ENCODE measurements at regions not wholly inside any gene's neighbourhood (a gene's known extent, or its start where the extent isn't known, plus 50 kb on each side); places are given as distances from the start of the nearest gene placed in this dataset.

DNA sequence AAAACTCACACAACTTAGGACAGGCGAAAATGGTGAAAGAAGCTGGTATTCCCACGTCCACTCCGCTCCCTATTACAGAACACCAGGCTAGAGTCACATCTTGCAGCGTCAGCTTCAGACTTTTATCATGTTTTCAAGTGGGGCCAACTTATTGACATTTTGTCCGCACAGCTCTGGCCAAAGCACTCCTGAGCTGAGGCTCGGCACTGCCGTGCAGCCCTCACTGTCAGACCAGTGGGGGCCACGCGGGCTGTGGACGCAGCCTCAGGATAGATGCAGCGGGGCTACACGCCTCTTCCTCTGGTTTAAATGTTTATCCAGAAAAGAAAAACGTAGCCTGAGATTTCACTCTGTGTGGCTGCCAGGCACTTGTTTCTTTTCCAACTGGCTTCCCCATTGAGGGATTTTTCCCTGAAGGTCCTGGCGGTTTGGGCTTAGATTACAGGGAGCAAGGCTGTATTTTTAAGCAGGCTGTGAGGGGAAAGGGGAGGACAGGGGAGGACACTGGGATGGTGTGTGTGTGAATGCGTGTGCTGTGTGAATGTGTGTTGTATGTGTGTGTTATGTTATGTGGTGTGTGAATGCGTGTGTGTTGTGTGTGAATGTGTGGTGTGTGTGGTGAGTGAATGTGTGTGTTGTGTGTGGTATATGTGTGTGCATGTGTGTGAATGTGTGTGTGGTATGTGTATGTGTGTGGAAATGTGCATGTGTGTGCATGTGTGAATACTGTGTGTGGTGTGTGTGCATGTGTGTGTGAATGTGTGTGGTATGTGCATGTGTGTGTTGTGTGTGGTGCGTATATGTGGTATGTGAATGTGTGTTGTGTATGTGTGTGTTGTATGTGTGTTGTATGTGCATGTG is 267.6 kb downstream of the DCDC2C start:
- TF ChIP-seq ZBTB48 (tag by site-specific recombination; IDR thresholded peaks at IDR 0.05): no peak
- TF ChIP-seq CTCF (tag by site-specific recombination; IDR thresholded peaks at IDR 0.05): no peak
- TF ChIP-seq, protein P1, sequence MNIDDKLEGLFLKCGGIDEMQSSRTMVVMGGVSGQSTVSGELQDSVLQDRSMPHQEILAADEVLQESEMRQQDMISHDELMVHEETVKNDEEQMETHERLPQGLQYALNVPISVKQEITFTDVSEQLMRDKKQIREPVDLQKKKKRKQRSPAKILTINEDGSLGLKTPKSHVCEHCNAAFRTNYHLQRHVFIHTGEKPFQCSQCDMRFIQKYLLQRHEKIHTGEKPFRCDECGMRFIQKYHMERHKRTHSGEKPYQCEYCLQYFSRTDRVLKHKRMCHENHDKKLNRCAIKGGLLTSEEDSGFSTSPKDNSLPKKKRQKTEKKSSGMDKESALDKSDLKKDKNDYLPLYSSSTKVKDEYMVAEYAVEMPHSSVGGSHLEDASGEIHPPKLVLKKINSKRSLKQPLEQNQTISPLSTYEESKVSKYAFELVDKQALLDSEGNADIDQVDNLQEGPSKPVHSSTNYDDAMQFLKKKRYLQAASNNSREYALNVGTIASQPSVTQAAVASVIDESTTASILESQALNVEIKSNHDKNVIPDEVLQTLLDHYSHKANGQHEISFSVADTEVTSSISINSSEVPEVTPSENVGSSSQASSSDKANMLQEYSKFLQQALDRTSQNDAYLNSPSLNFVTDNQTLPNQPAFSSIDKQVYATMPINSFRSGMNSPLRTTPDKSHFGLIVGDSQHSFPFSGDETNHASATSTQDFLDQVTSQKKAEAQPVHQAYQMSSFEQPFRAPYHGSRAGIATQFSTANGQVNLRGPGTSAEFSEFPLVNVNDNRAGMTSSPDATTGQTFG (tag by site-specific recombination; IDR thresholded peaks at IDR 0.05; ENCODE audit: borderline replicate concordance): no peak
- no peak for TF ChIP-seq ZFP69B (tag by site-specific recombination; IDR thresholded peaks at IDR 0.05)
- no peak for TF ChIP-seq ZNF398 (tag by site-specific recombination; IDR thresholded peaks at IDR 0.05)
- no peak for TF ChIP-seq ZNF155 (tag by site-specific recombination; IDR thresholded peaks at IDR 0.05)
- TF ChIP-seq ZFHX2 (tag by site-specific recombination; conservative IDR thresholded peaks at IDR 0.05): no peak
- TF ChIP-seq REST (tag by site-specific recombination; IDR thresholded peaks at IDR 0.05): no peak
- TF ChIP-seq SALL2 (tag by site-specific recombination; IDR thresholded peaks at IDR 0.05; ENCODE audit: borderline replicate concordance): no peak
